HG03432 (cell line): ENCODE measurements at regions not wholly inside any gene's neighbourhood (a gene's known extent, or its start where the extent isn't known, plus 50 kb on each side); places are given as distances from the start of the nearest gene placed in this dataset.
"Not testable (repeated sequence)": the region's sequence is repeated elsewhere in the genome, so short reads cannot be mapped to it uniquely, and the experiment has no call there.

Source experiments
- ATAC-seq: cut with Tn5 transposase; IDR thresholded peaks from one replicate; pipeline ENCODE4 v1.9.1; 2021; ENCODE audit warnings: mild to moderate bottlenecking, moderate library complexity; ENCODE audit not compliant: unreplicated experiment

- ATAC-seq, result no peak
These were observed 819.1 kb upstream of the EPHA5 start for GRCh38 chr4:66489370-66489769.

GRCh38 chr4:66486068-66486467 is 815.8 kb upstream of the EPHA5 start:
- ATAC-seq, result no peak

- ATAC-seq, result no peak
These were observed 811.9 kb upstream of the EPHA5 start for GRCh38 chr4:66482186-66482585.

- peak; percentile 69 for ATAC-seq
These were observed 805.3 kb upstream of the EPHA5 start for GRCh38 chr4:66475596-66475995.

GRCh38 chr4:66465111-66465510 is 794.8 kb upstream of the EPHA5 start:
- ATAC-seq, result no peak

- ATAC-seq, result not testable (repeated sequence)
These were observed 792.6 kb upstream of the EPHA5 start for GRCh38 chr4:66462890-66463289.

- ATAC-seq, result no peak
These were observed 781.5 kb upstream of the EPHA5 start for GRCh38 chr4:66451741-66452140.

- ATAC-seq, result no peak
These were observed 772.7 kb upstream of the EPHA5 start for GRCh38 chr4:66443008-66443407.

GRCh38 chr4:66439508-66439907 is 769.2 kb upstream of the EPHA5 start:
- ATAC-seq, result no peak

GRCh38 chr4:66433706-66434105 is 763.4 kb upstream of the EPHA5 start:
- ATAC-seq, result no peak

- no peak for ATAC-seq
These were observed 760.6 kb upstream of the EPHA5 start for GRCh38 chr4:66430856-66431255.

GRCh38 chr4:66429276-66429675 is 759.0 kb upstream of the EPHA5 start:
- no peak for ATAC-seq

- ATAC-seq, result no peak
These were observed 746.1 kb upstream of the EPHA5 start for GRCh38 chr4:66416425-66416824.

GRCh38 chr4:66404141-66404540 is 733.9 kb upstream of the EPHA5 start:
- ATAC-seq, result no peak

- ATAC-seq, result no peak
These were observed 706.6 kb upstream of the EPHA5 start for GRCh38 chr4:66376921-66377320.

GRCh38 chr4:66376396-66376795 is 706.1 kb upstream of the EPHA5 start:
- no peak for ATAC-seq

GRCh38 chr4:66373268-66373667 is 703.0 kb upstream of the EPHA5 start:
- ATAC-seq, result no peak

- no peak for ATAC-seq
These were observed 702.4 kb upstream of the EPHA5 start for GRCh38 chr4:66372706-66373105.

- no peak for ATAC-seq
These were observed 696.9 kb upstream of the EPHA5 start for GRCh38 chr4:66367043-66367660.

- not testable (repeated sequence) for ATAC-seq
These were observed 690.1 kb upstream of the EPHA5 start for GRCh38 chr4:66360395-66360794.

GRCh38 chr4:66357316-66357715 is 687.0 kb upstream of the EPHA5 start:
- no peak for ATAC-seq

- no peak for ATAC-seq
These were observed 685.0 kb upstream of the EPHA5 start for GRCh38 chr4:66355328-66355727.

- ATAC-seq, result no peak
These were observed 681.5 kb upstream of the EPHA5 start for GRCh38 chr4:66351761-66352160.
